K562 (cell line): ENCODE measurements at regions not wholly inside any gene's neighbourhood (a gene's known extent, or its start where the extent isn't known, plus 50 kb on each side); places are given as distances from the start of the nearest gene placed in this dataset.

Experiments
- BRF2 ChIP-seq: IDR thresholded peaks from 3 replicates; pipeline ENCODE4 v1.6.1; 2011; ENCODE audit warnings: borderline replicate concordance, mild to moderate bottlenecking; ENCODE audit not compliant: insufficient read length, insufficient read depth
- ELK1 ChIP-seq: sonication (generic); formaldehyde crosslinking; IDR thresholded peaks from 2 replicates; pipeline ENCODE4 v1.8.1; 2022; ENCODE audit warnings: missing genetic modification reagents
- PHF20 ChIP-seq: fragments of 450-650 bp; IDR thresholded peaks from 2 replicates; pipeline ENCODE4 v1.6.1; 2018; ENCODE audit not compliant: partially characterized antibody
- TFE3 ChIP-seq: fragments of 450-650 bp; formaldehyde crosslinking; IDR thresholded peaks from 2 replicates; pipeline ENCODE4 v1.4.0; 2020; ENCODE audit warnings: mild to moderate bottlenecking, mixed read lengths
- THRA ChIP-seq: fragments of 450-650 bp; IDR thresholded peaks from 2 replicates; pipeline ENCODE4 v1.6.1; 2017; ENCODE audit warnings: mild to moderate bottlenecking, moderate library complexity
- XRCC4 ChIP-seq: IDR thresholded peaks from one replicate; pipeline ENCODE4 v1.6.1; 2011; ENCODE audit not compliant: insufficient read depth, insufficient read length; ENCODE audit errors: extremely low read depth
- XRCC5 ChIP-seq: fragments of 200-400 bp; formaldehyde crosslinking; IDR thresholded peaks from 2 replicates; pipeline ENCODE4 v1.6.1; 2017; ENCODE audit warnings: low read depth, mild to moderate bottlenecking, low read length
- TF ChIP-seq, protein P1 (sequence below), 2 experiments: IDR thresholded peaks in 1 of 2; conservative IDR thresholded peaks in 1 of 2; 2 replicates each; pipeline ENCODE4 v1.6.1; 2016; ENCODE audit warnings: low read depth in 2 of 2, mild to moderate bottlenecking in 1 of 2, missing compliant biosample characterization in 1 of 2, missing genetic modification characterization in 1 of 2, moderate library complexity in 1 of 2
- TF ChIP-seq, protein P2 (sequence below): sonication (generic); formaldehyde crosslinking; IDR thresholded peaks from 2 replicates; pipeline ENCODE4 v1.8.1; 2023; ENCODE audit warnings: mild to moderate bottlenecking, missing genetic modification reagents

GRCh38 chr7:159197066-159197975 lies 52.7 kb upstream of the VIPR2 start (continued):
- TF ChIP-seq BRF2 (no peak), XRCC5 (no peak), TFE3 (CRISPR knock-in tag) (no peak; the same call in 1 of the 2 replicates), ELK1 (no peak), PHF20 (no peak), XRCC4 (no peak), THRA (no peak)
- TF ChIP-seq, protein P1, sequence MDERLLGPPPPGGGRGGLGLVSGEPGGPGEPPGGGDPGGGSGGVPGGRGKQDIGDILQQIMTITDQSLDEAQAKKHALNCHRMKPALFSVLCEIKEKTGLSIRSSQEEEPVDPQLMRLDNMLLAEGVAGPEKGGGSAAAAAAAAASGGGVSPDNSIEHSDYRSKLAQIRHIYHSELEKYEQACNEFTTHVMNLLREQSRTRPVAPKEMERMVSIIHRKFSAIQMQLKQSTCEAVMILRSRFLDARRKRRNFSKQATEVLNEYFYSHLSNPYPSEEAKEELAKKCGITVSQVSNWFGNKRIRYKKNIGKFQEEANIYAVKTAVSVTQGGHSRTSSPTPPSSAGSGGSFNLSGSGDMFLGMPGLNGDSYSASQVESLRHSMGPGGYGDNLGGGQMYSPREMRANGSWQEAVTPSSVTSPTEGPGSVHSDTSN (CRISPR knock-in tag; IDR thresholded peaks at IDR 0.05; ENCODE audit: low read depth), result no peak
- TF ChIP-seq, protein P1 (tag; conservative IDR thresholded peaks at IDR 0.05; ENCODE audit: low read depth), result peak; percentile 47; the same call in 1 of the 2 replicates
- TF ChIP-seq, protein P2, sequence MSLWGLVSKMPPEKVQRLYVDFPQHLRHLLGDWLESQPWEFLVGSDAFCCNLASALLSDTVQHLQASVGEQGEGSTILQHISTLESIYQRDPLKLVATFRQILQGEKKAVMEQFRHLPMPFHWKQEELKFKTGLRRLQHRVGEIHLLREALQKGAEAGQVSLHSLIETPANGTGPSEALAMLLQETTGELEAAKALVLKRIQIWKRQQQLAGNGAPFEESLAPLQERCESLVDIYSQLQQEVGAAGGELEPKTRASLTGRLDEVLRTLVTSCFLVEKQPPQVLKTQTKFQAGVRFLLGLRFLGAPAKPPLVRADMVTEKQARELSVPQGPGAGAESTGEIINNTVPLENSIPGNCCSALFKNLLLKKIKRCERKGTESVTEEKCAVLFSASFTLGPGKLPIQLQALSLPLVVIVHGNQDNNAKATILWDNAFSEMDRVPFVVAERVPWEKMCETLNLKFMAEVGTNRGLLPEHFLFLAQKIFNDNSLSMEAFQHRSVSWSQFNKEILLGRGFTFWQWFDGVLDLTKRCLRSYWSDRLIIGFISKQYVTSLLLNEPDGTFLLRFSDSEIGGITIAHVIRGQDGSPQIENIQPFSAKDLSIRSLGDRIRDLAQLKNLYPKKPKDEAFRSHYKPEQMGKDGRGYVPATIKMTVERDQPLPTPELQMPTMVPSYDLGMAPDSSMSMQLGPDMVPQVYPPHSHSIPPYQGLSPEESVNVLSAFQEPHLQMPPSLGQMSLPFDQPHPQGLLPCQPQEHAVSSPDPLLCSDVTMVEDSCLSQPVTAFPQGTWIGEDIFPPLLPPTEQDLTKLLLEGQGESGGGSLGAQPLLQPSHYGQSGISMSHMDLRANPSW (CRISPR knock-in tag), result no peak
